OCI-LY7 (cell line): ENCODE measurements at regions not wholly inside any gene's neighbourhood (a gene's known extent, or its start where the extent isn't known, plus 50 kb on each side); places are given as distances from the start of the nearest gene placed in this dataset.

Source experiments
- BruUV-seq: library from RNA; stranded (reverse); fragments of 400-500 nt; replicated peaks from 2 replicates; lab custom pipeline; 2021; lab: Mats Ljungman, UMichigan
- CTCF ChIA-PET: fragments of 300-600 bp; sonication (Branson Sonifier 250); formaldehyde crosslinking; loops from one replicate; lab custom pipeline; 2022; ENCODE audit warnings: antibody characterized with exemption; ENCODE audit not compliant: unreplicated experiment; lab: Charles Lee
- POLR2A ChIA-PET: fragments of 300-600 bp; sonication (Branson Sonifier 250); formaldehyde crosslinking; loops from one replicate; lab custom pipeline; 2022; ENCODE audit warnings: antibody characterized with exemption; lab: Charles Lee
- DNase-seq: peaks from one replicate; pipeline ENCODE4 v3.0.0-alpha.2; 2015; ENCODE audit warnings: low spot score
- H2AFZ ChIP-seq: fragments of 200-600 bp; sonication (generic), shearing (Covaris generic); 2 replicates; pipeline ENCODE4 v1.6.1; 2014; ENCODE audit warnings: mild to moderate bottlenecking, antibody characterized with exemption, low read length, moderate library complexity
- H3K27ac ChIP-seq: fragments of 200-600 bp; sonication (generic); 2 replicates; pipeline ENCODE4 v1.5.1; 2014; ENCODE audit warnings: mixed run types, low read depth, mild to moderate bottlenecking, moderate library complexity, low read length, inconsistent platforms; ENCODE audit not compliant: poor library complexity, severe bottlenecking
- H3K36me3 ChIP-seq: fragments of 200-600 bp; sonication (generic); 2 replicates; pipeline ENCODE4 v1.6.1; 2014; ENCODE audit warnings: mild to moderate bottlenecking, antibody characterized with exemption, low read length, moderate library complexity, mixed read lengths; ENCODE audit not compliant: insufficient read depth
- H3K4me1 ChIP-seq: fragments of 200-600 bp; sonication (generic); 2 replicates; pipeline ENCODE4 v1.5.1; 2014; ENCODE audit warnings: mild to moderate bottlenecking, low read length; ENCODE audit not compliant: insufficient read depth, poor library complexity, severe bottlenecking
- H3K4me2 ChIP-seq: fragments of 200-600 bp; sonication (generic); 2 replicates; pipeline ENCODE4 v1.6.1; 2014; ENCODE audit warnings: mild to moderate bottlenecking, low read length
- H3K4me3 ChIP-seq: fragments of 200-600 bp; sonication (generic); 2 replicates; pipeline ENCODE4 v1.5.1; 2014; ENCODE audit warnings: mild to moderate bottlenecking, low read depth, low read length; ENCODE audit not compliant: poor library complexity, severe bottlenecking
- H3K79me2 ChIP-seq: fragments of 200-600 bp; sonication (generic); 2 replicates; pipeline ENCODE4 v1.6.1; 2016; ENCODE audit warnings: low read depth, mild to moderate bottlenecking, low read length, moderate library complexity, mixed read lengths; ENCODE audit not compliant: insufficient read depth
- H3K9me2 ChIP-seq: fragments of 200-600 bp; sonication (generic); 2 replicates; pipeline ENCODE4 v1.6.1; 2016; ENCODE audit warnings: mild to moderate bottlenecking, low read length, mixed read lengths; ENCODE audit not compliant: insufficient read depth
- H3K9me3 ChIP-seq: fragments of 200-600 bp; sonication (generic); 2 replicates; pipeline ENCODE4 v1.6.1; 2014; ENCODE audit warnings: mild to moderate bottlenecking, mixed run types, low read length, mixed read lengths
- H4K20me1 ChIP-seq: fragments of 200-600 bp; sonication (generic); 2 replicates; pipeline ENCODE4 v1.6.1; 2014; ENCODE audit warnings: mild to moderate bottlenecking, antibody characterized with exemption, low read length, moderate library complexity, mixed read lengths; ENCODE audit not compliant: insufficient read depth
- EZH2phosphoT487 ChIP-seq: fragments of 200-600 bp; sonication (generic); IDR thresholded peaks from 2 replicates; pipeline ENCODE4 v1.6.1; 2018; ENCODE audit warnings: low read depth, borderline replicate concordance, mild to moderate bottlenecking, mixed run types, antibody characterized with exemption, low read length, moderate library complexity, mixed read lengths
- intact Hi-C: fragments of 100-400 bp; cut with micrococcal nuclease; formaldehyde crosslinking; loops from one replicate; pipeline ENCODE4 v1.10.0; 2022; ENCODE audit not compliant: unreplicated experiment
- TF ChIP-seq, protein P1 (sequence below): fragments of 200-600 bp; sonication (generic); conservative IDR thresholded peaks from 2 replicates; pipeline ENCODE4 v1.5.1; 2014; ENCODE audit warnings: mild to moderate bottlenecking, antibody characterized with exemption, low read length, moderate library complexity, mixed read lengths

DNA sequence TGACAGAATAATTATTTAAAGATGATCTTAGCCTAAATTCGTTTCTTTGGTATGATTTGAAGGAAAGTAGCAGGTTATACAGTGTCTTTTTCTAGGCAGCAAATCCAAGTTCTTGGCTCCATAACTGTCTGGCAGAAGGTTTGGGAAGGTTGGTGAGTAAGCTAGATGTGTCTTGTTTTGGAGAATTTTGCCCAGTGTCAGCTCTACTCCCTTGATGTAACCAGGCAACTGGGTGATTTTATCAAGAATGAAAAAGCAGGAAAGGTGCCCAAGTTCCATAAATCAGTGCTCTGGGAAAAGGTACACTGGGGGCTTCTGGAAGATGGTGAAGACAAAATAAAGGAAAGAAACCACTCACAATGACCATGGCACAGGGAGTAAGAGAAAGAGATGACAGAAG is 71.5 kb upstream of the USP47 start:
- TF ChIP-seq, protein P1, sequence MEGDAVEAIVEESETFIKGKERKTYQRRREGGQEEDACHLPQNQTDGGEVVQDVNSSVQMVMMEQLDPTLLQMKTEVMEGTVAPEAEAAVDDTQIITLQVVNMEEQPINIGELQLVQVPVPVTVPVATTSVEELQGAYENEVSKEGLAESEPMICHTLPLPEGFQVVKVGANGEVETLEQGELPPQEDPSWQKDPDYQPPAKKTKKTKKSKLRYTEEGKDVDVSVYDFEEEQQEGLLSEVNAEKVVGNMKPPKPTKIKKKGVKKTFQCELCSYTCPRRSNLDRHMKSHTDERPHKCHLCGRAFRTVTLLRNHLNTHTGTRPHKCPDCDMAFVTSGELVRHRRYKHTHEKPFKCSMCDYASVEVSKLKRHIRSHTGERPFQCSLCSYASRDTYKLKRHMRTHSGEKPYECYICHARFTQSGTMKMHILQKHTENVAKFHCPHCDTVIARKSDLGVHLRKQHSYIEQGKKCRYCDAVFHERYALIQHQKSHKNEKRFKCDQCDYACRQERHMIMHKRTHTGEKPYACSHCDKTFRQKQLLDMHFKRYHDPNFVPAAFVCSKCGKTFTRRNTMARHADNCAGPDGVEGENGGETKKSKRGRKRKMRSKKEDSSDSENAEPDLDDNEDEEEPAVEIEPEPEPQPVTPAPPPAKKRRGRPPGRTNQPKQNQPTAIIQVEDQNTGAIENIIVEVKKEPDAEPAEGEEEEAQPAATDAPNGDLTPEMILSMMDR = no peak
- no peak for TF ChIP-seq EZH2phosphoT487
- no peaks in the 10 kb centered on the region for H3K9me3 ChIP-seq
- no peak overlapping the region for H3K27ac ChIP-seq
- ChIA-PET POLR2A (no interaction called here), CTCF (no interaction called here)
- H3K79me2 ChIP-seq = no peaks in the 10 kb centered on the region
- no peaks in the 10 kb centered on the region for H3K9me2 ChIP-seq
- H3K4me2 ChIP-seq = no peak overlapping the region
- DNase-seq = no peak
- H3K4me1 ChIP-seq = no peaks in the 10 kb centered on the region
- H2AFZ ChIP-seq = no peak overlapping the region
- no peak overlapping the region for H3K4me3 ChIP-seq
- no peaks in the 10 kb centered on the region for H4K20me1 ChIP-seq
- BruUV-seq = no TSS peak
- intact Hi-C loops = no loop called here
- H3K36me3 ChIP-seq = no peaks in the 10 kb centered on the region

DNA sequence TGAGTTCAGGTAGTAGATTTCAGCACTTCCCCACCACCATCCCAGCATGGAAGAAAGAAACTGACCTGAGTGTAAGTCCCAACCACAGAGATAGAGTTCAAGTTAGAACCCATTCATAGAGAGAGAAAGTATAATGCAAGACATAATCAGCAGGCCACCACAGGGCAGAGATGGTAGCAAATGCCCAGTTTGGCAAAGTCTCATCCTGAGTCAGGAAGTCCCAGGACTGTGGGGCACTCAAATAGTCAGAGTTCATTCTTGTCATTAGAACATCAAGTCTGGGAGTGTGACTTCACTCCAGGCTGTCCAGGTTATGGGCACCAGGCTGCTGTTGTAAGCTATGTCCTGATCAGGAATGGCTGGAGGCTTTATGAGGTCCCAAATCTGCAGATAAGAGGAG is 72.0 kb upstream of the USP47 start:
- Histone ChIP-seq H3K9me2 (no peaks in the 10 kb centered on the region), H3K4me1 (no peaks in the 10 kb centered on the region), H3K27ac (no peak overlapping the region), H3K4me3 (no peak overlapping the region), H3K4me2 (no peak overlapping the region), H3K36me3 (no peaks in the 10 kb centered on the region), H2AFZ (no peak overlapping the region), H3K9me3 (no peaks in the 10 kb centered on the region), H4K20me1 (no peaks in the 10 kb centered on the region), H3K79me2 (no peaks in the 10 kb centered on the region)
- BruUV-seq = no TSS peak
- POLR2A ChIA-PET = no interaction called here
- DNase-seq = no peak
- CTCF ChIA-PET = no interaction called here
- intact Hi-C loops = no loop called here
- no peak for TF ChIP-seq EZH2phosphoT487
- TF ChIP-seq, protein P1 = no peak

DNA sequence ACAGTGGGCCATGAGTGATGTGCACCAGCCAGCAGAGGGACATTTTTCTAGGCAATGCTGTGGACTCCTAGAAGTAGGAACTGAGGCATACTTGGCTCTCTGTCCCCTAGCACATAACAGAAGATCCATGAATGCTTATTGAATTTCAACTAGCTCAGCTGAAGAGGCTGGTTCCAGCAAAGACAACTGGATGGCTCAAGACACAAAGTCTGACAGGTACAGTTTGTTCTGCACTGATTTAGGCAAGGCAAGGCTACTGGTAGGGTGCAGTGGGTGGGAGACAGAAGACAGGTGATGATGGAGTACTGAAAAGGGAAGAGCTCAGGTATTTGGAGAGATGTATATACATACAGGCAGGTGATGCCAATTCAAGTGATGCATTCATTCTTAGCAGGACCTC is 72.4 kb upstream of the USP47 start:
- no peaks in the 10 kb centered on the region for H3K79me2 ChIP-seq
- BruUV-seq = no TSS peak
- no peaks in the 10 kb centered on the region for H3K9me3 ChIP-seq
- H3K4me2 ChIP-seq = no peak overlapping the region
- ChIA-PET CTCF (no interaction called here), POLR2A (no interaction called here)
- H4K20me1 ChIP-seq = no peaks in the 10 kb centered on the region
- no peak for TF ChIP-seq EZH2phosphoT487
- TF ChIP-seq, protein P1 = no peak
- intact Hi-C loops = no loop called here
- no peak overlapping the region for H3K4me3 ChIP-seq
- H3K9me2 ChIP-seq = no peaks in the 10 kb centered on the region
- no peaks in the 10 kb centered on the region for H3K36me3 ChIP-seq
- H3K4me1 ChIP-seq = no peaks in the 10 kb centered on the region
- H3K27ac ChIP-seq = no peak overlapping the region
- DNase-seq = no peak
- H2AFZ ChIP-seq = no peak overlapping the region
